ENCODE measurements at regions not wholly inside any gene's neighbourhood (a gene's known extent, or its start where the extent isn't known, plus 50 kb on each side); places are given as distances from the start of the nearest gene placed in this dataset.

- H3K9me3 ChIP-seq (ENCODE audit: control insufficient read depth, low read length) = no peaks in the 10 kb centered on the region
- no peaks in the 10 kb centered on the region for H3K27me3 ChIP-seq (replicated peaks; ENCODE audit: control insufficient read depth, insufficient read depth, low read length)
- DNase-seq (ENCODE audit: low read depth) = peak; percentile 48
- H3K36me3 ChIP-seq (ENCODE audit: control insufficient read depth, insufficient read depth, low read length, severe bottlenecking) = no peaks in the 10 kb centered on the region
- no peak overlapping the region for H3K4me3 ChIP-seq (ENCODE audit: low read length)
- no peak overlapping the region for H3K9ac ChIP-seq (ENCODE audit: low read length)
- H3K4me1 ChIP-seq (ENCODE audit: control insufficient read depth, insufficient read depth, low read length) = peaks cover 25% of the 10 kb centered on the region
Observed at GRCh38 chr4:140300271-140300970, 73.0 kb upstream of the SCOC start.

DNA sequence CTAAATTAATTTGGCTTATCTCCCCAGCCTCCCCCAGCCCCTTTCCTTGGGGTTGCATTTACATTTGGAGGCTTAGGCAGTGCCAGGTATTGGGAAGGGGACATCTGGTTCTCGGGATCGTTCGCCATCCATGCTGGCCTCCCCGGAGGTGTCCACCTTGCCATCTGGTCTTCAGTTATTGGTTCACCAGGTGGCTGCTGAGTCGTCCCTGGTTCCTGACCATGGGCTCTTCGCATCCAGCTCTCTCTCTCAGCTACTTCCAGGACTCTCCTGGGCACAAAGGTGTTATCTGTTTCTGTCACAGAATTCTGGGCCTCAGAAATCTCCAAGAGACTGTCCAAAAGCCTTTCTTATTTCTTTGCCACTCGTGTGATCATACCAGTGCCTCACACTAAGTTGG lies 75.4 kb upstream of the SCOC start:
- Histone ChIP-seq H3K9ac (ENCODE audit: low read length) (no peak overlapping the region), H3K4me3 (ENCODE audit: low read length) (no peak overlapping the region), H3K4me1 (ENCODE audit: control insufficient read depth, insufficient read depth, low read length) (peaks cover 21% of the 10 kb centered on the region), H3K27me3 (replicated peaks; ENCODE audit: control insufficient read depth, insufficient read depth, low read length) (no peaks in the 10 kb centered on the region), H3K36me3 (ENCODE audit: control insufficient read depth, insufficient read depth, low read length, severe bottlenecking) (no peaks in the 10 kb centered on the region), H3K9me3 (ENCODE audit: control insufficient read depth, low read length) (no peaks in the 10 kb centered on the region)
- no peak for DNase-seq (ENCODE audit: low read depth)

DNA sequence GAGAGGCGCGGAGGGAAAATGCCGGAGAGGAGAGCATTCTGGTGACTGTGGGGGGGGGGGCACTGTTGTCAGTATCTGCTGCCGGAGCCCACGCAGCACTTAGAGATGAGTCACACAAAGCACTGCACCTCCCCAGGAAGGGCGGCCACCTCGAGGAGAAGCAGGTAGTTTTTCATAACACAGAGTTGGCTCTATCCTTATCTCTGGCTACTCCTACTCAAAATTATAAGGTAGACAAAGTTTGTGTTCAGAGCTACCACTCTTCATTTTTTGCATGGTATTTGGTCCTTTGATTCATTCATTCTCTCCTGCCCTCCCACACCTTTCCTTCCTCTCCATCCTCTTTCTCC lies 76.2 kb upstream of the SCOC start:
- no peaks in the 10 kb centered on the region for H3K27me3 ChIP-seq (replicated peaks; ENCODE audit: control insufficient read depth, insufficient read depth, low read length)
- H3K9ac ChIP-seq (ENCODE audit: low read length) = no peak overlapping the region
- H3K36me3 ChIP-seq (ENCODE audit: control insufficient read depth, insufficient read depth, low read length, severe bottlenecking) = no peaks in the 10 kb centered on the region
- no peaks in the 10 kb centered on the region for H3K9me3 ChIP-seq (ENCODE audit: control insufficient read depth, low read length)
- DNase-seq (ENCODE audit: low read depth) = no peak
- peaks cover 21% of the 10 kb centered on the region for H3K4me1 ChIP-seq (ENCODE audit: control insufficient read depth, insufficient read depth, low read length)
- no peak overlapping the region for H3K4me3 ChIP-seq (ENCODE audit: low read length)

- H3K4me1 ChIP-seq (ENCODE audit: control insufficient read depth, insufficient read depth, low read length) = peaks cover 21% of the 10 kb centered on the region
- H3K36me3 ChIP-seq (ENCODE audit: control insufficient read depth, insufficient read depth, low read length, severe bottlenecking) = no peaks in the 10 kb centered on the region
- peak; percentile 94 for DNase-seq (ENCODE audit: low read depth)
- H3K4me3 ChIP-seq (ENCODE audit: low read length) = peak overlapping the region; percentile 60
- H3K27me3 ChIP-seq (replicated peaks; ENCODE audit: control insufficient read depth, insufficient read depth, low read length) = no peaks in the 10 kb centered on the region
- H3K9me3 ChIP-seq (ENCODE audit: control insufficient read depth, low read length) = no peaks in the 10 kb centered on the region
- H3K9ac ChIP-seq (ENCODE audit: low read length) = peak overlapping the region; percentile 76
Observed at GRCh38 chr4:140296335-140297220, 76.9 kb upstream of the SCOC start.

DNA sequence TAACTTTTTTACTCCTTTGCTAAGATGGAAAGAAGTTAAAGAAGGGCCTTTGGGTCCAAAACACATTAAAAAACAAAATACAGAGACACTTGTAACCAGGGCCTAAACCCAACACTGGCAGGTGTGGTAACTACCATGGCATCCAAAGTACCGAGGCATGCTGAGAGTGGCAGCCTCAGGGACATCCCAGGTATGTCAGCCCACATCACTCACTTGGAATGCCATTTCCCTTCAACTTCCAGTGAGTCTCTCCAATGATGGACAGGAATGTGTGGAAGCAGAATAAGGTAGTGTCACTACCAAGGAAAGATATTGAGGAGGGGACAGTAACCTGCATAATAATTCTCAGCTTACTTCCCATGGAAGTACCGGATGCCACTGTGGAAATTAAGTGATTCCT lies 79.5 kb upstream of the SCOC start:
- H3K27me3 ChIP-seq (replicated peaks; ENCODE audit: control insufficient read depth, insufficient read depth, low read length) = no peaks in the 10 kb centered on the region
- H3K4me1 ChIP-seq (ENCODE audit: control insufficient read depth, insufficient read depth, low read length) = peaks cover 17% of the 10 kb centered on the region
- H3K4me3 ChIP-seq (ENCODE audit: low read length) = no peak overlapping the region
- no peaks in the 10 kb centered on the region for H3K36me3 ChIP-seq (ENCODE audit: control insufficient read depth, insufficient read depth, low read length, severe bottlenecking)
- no peaks in the 10 kb centered on the region for H3K9me3 ChIP-seq (ENCODE audit: control insufficient read depth, low read length)
- DNase-seq (ENCODE audit: low read depth) = no peak
- H3K9ac ChIP-seq (ENCODE audit: low read length) = no peak overlapping the region

- H3K9me3 ChIP-seq (ENCODE audit: control insufficient read depth, low read length) = no peaks in the 10 kb centered on the region
- no peaks in the 10 kb centered on the region for H3K27me3 ChIP-seq (replicated peaks; ENCODE audit: control insufficient read depth, insufficient read depth, low read length)
- no peak overlapping the region for H3K4me3 ChIP-seq (ENCODE audit: low read length)
- peaks cover 9% of the 10 kb centered on the region for H3K4me1 ChIP-seq (ENCODE audit: control insufficient read depth, insufficient read depth, low read length)
- DNase-seq (ENCODE audit: low read depth) = no peak
- no peak overlapping the region for H3K9ac ChIP-seq (ENCODE audit: low read length)
- H3K36me3 ChIP-seq (ENCODE audit: control insufficient read depth, insufficient read depth, low read length, severe bottlenecking) = no peaks in the 10 kb centered on the region
Observed at GRCh38 chr4:140291259-140291658, 82.2 kb upstream of the SCOC start.

GRCh38 chr4:140289486-140289885 lies 84.0 kb upstream of the SCOC start:
- no peaks in the 10 kb centered on the region for H3K27me3 ChIP-seq (replicated peaks; ENCODE audit: control insufficient read depth, insufficient read depth, low read length)
- H3K9me3 ChIP-seq (ENCODE audit: control insufficient read depth, low read length) = no peaks in the 10 kb centered on the region
- no peak overlapping the region for H3K9ac ChIP-seq (ENCODE audit: low read length)
- H3K36me3 ChIP-seq (ENCODE audit: control insufficient read depth, insufficient read depth, low read length, severe bottlenecking) = no peaks in the 10 kb centered on the region
- H3K4me3 ChIP-seq (ENCODE audit: low read length) = no peak overlapping the region
- H3K4me1 ChIP-seq (ENCODE audit: control insufficient read depth, insufficient read depth, low read length) = no peaks in the 10 kb centered on the region
- no peak for DNase-seq (ENCODE audit: low read depth)

DNA sequence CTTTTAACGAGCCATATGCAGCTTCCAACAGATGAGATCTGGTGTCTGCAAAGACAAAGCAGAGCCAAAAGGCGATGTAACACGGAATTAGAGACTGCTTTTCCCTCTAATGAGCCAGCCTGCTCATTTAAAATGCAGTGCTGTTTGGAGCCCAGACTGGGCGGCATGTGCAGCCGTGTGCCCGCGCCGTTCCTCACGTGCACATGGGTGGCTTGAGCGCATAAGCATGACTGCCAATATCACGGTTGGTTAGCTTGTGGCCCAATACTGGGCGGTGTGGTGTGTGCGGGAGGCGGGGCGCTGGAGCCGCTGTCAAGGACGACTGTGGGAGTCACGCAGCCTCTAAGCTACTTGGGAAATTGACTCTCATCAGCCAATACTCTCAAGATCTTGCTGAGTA lies 87.0 kb upstream of the SCOC start:
- DNase-seq (ENCODE audit: low read depth) = peak; percentile 33
- H3K4me1 ChIP-seq (ENCODE audit: control insufficient read depth, insufficient read depth, low read length) = no peaks in the 10 kb centered on the region
- no peaks in the 10 kb centered on the region for H3K9me3 ChIP-seq (ENCODE audit: control insufficient read depth, low read length)
- no peak overlapping the region for H3K9ac ChIP-seq (ENCODE audit: low read length)
- H3K4me3 ChIP-seq (ENCODE audit: low read length) = peak overlapping the region; percentile 52
- no peaks in the 10 kb centered on the region for H3K27me3 ChIP-seq (replicated peaks; ENCODE audit: control insufficient read depth, insufficient read depth, low read length)
- H3K36me3 ChIP-seq (ENCODE audit: control insufficient read depth, insufficient read depth, low read length, severe bottlenecking) = no peaks in the 10 kb centered on the region

- H3K27me3 ChIP-seq (replicated peaks; ENCODE audit: control insufficient read depth, insufficient read depth, low read length) = peaks cover 5% of the 10 kb centered on the region
- DNase-seq (ENCODE audit: low read depth) = no peak
Observed at GRCh38 chr4:140284456-140284855, 89.0 kb upstream of the SCOC start.

GRCh38 chr4:140281828-140282552 lies 91.5 kb upstream of the SCOC start:
- Histone ChIP-seq H3K36me3 (ENCODE audit: control insufficient read depth, insufficient read depth, low read length, severe bottlenecking) (no peaks in the 10 kb centered on the region), H3K4me1 (ENCODE audit: control insufficient read depth, insufficient read depth, low read length) (no peaks in the 10 kb centered on the region), H3K4me3 (ENCODE audit: low read length) (no peak overlapping the region), H3K9me3 (ENCODE audit: control insufficient read depth, low read length) (no peaks in the 10 kb centered on the region), H3K9ac (ENCODE audit: low read length) (no peak overlapping the region), H3K27me3 (replicated peaks; ENCODE audit: control insufficient read depth, insufficient read depth, low read length) (peaks cover 5% of the 10 kb centered on the region)
- DNase-seq (ENCODE audit: low read depth) = no peak

More at GRCh38 chr4:140284456-140284855, 89.0 kb upstream of the SCOC start:
- Histone ChIP-seq H3K4me3 (ENCODE audit: low read length) (no peak overlapping the region), H3K9ac (ENCODE audit: low read length) (no peak overlapping the region), H3K4me1 (ENCODE audit: control insufficient read depth, insufficient read depth, low read length) (no peaks in the 10 kb centered on the region), H3K9me3 (ENCODE audit: control insufficient read depth, low read length) (no peaks in the 10 kb centered on the region), H3K36me3 (ENCODE audit: control insufficient read depth, insufficient read depth, low read length, severe bottlenecking) (no peaks in the 10 kb centered on the region)

GRCh38 chr4:140277576-140277975 lies 95.9 kb upstream of the SCOC start:
- Histone ChIP-seq H3K9me3 (ENCODE audit: control insufficient read depth, low read length) (no peaks in the 10 kb centered on the region), H3K4me3 (ENCODE audit: low read length) (no peak overlapping the region), H3K36me3 (ENCODE audit: control insufficient read depth, insufficient read depth, low read length, severe bottlenecking) (no peaks in the 10 kb centered on the region), H3K9ac (ENCODE audit: low read length) (no peak overlapping the region), H3K27me3 (replicated peaks; ENCODE audit: control insufficient read depth, insufficient read depth, low read length) (peaks cover 5% of the 10 kb centered on the region), H3K4me1 (ENCODE audit: control insufficient read depth, insufficient read depth, low read length) (no peaks in the 10 kb centered on the region)
- DNase-seq (ENCODE audit: low read depth) = peak; percentile 32
